ENCODE measurements at regions not wholly inside any gene's neighbourhood (a gene's known extent, or its start where the extent isn't known, plus 50 kb on each side); places are given as distances from the start of the nearest gene placed in this dataset.

- H3K9me3 ChIP-seq: peaks cover 0 to 25% (median 0%) of the 10 kb centered on the region in 4 donors
- no peak overlapping the region for H3K4me3 ChIP-seq
- no peaks in the 10 kb centered on the region for H3K36me3 ChIP-seq
- 61 to 69% methylated on average over 2 of the region's 2 CpGs for WGBS, 2 donors
- TF ChIP-seq CTCF (IDR thresholded peaks at IDR 0.05) (no peak), EP300 (IDR thresholded peaks at IDR 0.05) (no peak), POLR2A (IDR thresholded peaks at IDR 0.05) (no peak)
- no peaks in the 10 kb centered on the region for H3K27me3 ChIP-seq
- H3K4me1 ChIP-seq: no peaks in the 10 kb centered on the region
- DNase-seq (ENCODE audit: low spot score in 2 of 2): no peak
- H3K27ac ChIP-seq: no peak overlapping the region
Measured at GRCh38 chr3:144364737-144365136, 393.1 kb downstream of the DIPK2A start.

- no peaks in the 10 kb centered on the region for H3K36me3 ChIP-seq
- WGBS, 2 donors: 75 to 89% methylated on average over 2 of the region's 2 CpGs
- no peak for DNase-seq (ENCODE audit: low spot score in 2 of 2)
Measured at GRCh38 chr3:144369129-144369879, 397.7 kb downstream of the DIPK2A start.

GRCh38 chr3:144375088-144375487 lies 403.5 kb downstream of the DIPK2A start:
- 75 to 94% methylated on average over 1 of the region's 1 CpG for WGBS, 2 donors
- H3K27ac ChIP-seq: no peak overlapping the region
- TF ChIP-seq POLR2A (IDR thresholded peaks at IDR 0.05) (no peak), CTCF (IDR thresholded peaks at IDR 0.05) (no peak), EP300 (IDR thresholded peaks at IDR 0.05) (no peak)
- no peaks in the 10 kb centered on the region for H3K4me1 ChIP-seq
- H3K9me3 ChIP-seq: peaks cover 0 to 29% (median 0%) of the 10 kb centered on the region in 4 donors
- no peaks in the 10 kb centered on the region for H3K27me3 ChIP-seq
- no peak overlapping the region for H3K4me3 ChIP-seq
- H3K36me3 ChIP-seq: no peaks in the 10 kb centered on the region
- DNase-seq (ENCODE audit: low spot score in 2 of 2): no peak

More at GRCh38 chr3:144369129-144369879, 397.7 kb downstream of the DIPK2A start:
- no peaks in the 10 kb centered on the region for H3K4me1 ChIP-seq
- no peak overlapping the region for H3K27ac ChIP-seq
- TF ChIP-seq CTCF (IDR thresholded peaks at IDR 0.05) (no peak), POLR2A (IDR thresholded peaks at IDR 0.05) (no peak), EP300 (IDR thresholded peaks at IDR 0.05) (no peak)
- peaks cover 0 to 49% (median 0%) of the 10 kb centered on the region in 4 donors for H3K9me3 ChIP-seq
- no peak overlapping the region for H3K4me3 ChIP-seq
- H3K27me3 ChIP-seq: no peaks in the 10 kb centered on the region

GRCh38 chr3:144380849-144381248 lies 409.2 kb downstream of the DIPK2A start:
- Histone ChIP-seq H3K4me3 (no peak overlapping the region), H3K4me1 (no peaks in the 10 kb centered on the region), H3K36me3 (no peaks in the 10 kb centered on the region), H3K27ac (no peak overlapping the region), H3K9me3 (peaks cover 0 to 5% (median 0%) of the 10 kb centered on the region in 4 donors), H3K27me3 (no peaks in the 10 kb centered on the region)
- WGBS, 2 donors: 31 to 33% methylated on average over 4 of the region's 4 CpGs
- DNase-seq (ENCODE audit: low spot score in 2 of 2): no peak
- TF ChIP-seq EP300 (IDR thresholded peaks at IDR 0.05) (no peak), CTCF (IDR thresholded peaks at IDR 0.05) (no peak), POLR2A (IDR thresholded peaks at IDR 0.05) (no peak)

GRCh38 chr3:144381607-144382006 lies 410.0 kb downstream of the DIPK2A start:
- Histone ChIP-seq H3K36me3 (no peaks in the 10 kb centered on the region), H3K27ac (no peak overlapping the region), H3K9me3 (peaks cover 0 to 5% (median 0%) of the 10 kb centered on the region in 4 donors), H3K4me3 (no peak overlapping the region), H3K27me3 (no peaks in the 10 kb centered on the region), H3K4me1 (no peaks in the 10 kb centered on the region)
- no peak for DNase-seq (ENCODE audit: low spot score in 2 of 2)
- TF ChIP-seq CTCF (IDR thresholded peaks at IDR 0.05) (no peak), EP300 (IDR thresholded peaks at IDR 0.05) (no peak), POLR2A (IDR thresholded peaks at IDR 0.05) (no peak)
- WGBS, 2 donors: 86 to 89% methylated on average over 3 of the region's 3 CpGs

Measured in tibial nerve (tissue), 4 donors.